ENCODE measurements at regions not wholly inside any gene's neighbourhood (a gene's known extent, or its start where the extent isn't known, plus 50 kb on each side); places are given as distances from the start of the nearest gene placed in this dataset.

GRCh38 chr6:8655670-8656454, 220.5 kb upstream of the SLC35B3 start:
- no peak for TF ChIP-seq TAF1 (IDR thresholded peaks at IDR 0.05; ENCODE audit: low read depth)
- no peak for TF ChIP-seq TCF12 (IDR thresholded peaks at IDR 0.05; ENCODE audit: low read depth)
- TF ChIP-seq MAX (IDR thresholded peaks at IDR 0.05), result no peak
- TF ChIP-seq ZBTB7A (IDR thresholded peaks at IDR 0.05; ENCODE audit: low read depth), result no peak
- TF ChIP-seq CEBPB (IDR thresholded peaks at IDR 0.05), result no peak

Measured in Ishikawa (cell line).